PC-9 (cell line): ENCODE measurements at regions not wholly inside any gene's neighbourhood (a gene's known extent, or its start where the extent isn't known, plus 50 kb on each side); places are given as distances from the start of the nearest gene placed in this dataset.

ENCODE experiments used
- BruUV-seq: library from RNA; stranded (reverse); fragments of 400-500 nt; replicated peaks from 2 replicates; lab custom pipeline; 2021; lab: Mats Ljungman, UMichigan
- CTCF ChIA-PET: fragments of 300-600 bp; sonication (Branson Sonifier 250); formaldehyde crosslinking; loops from one replicate; lab custom pipeline; 2022; ENCODE audit warnings: antibody characterized with exemption; lab: Charles Lee
- POLR2A ChIA-PET: fragments of 300-600 bp; sonication (Branson Sonifier 250); formaldehyde crosslinking; loops from one replicate; lab custom pipeline; 2022; ENCODE audit warnings: antibody characterized with exemption; ENCODE audit not compliant: unreplicated experiment; lab: Charles Lee
- DNase-seq, 2 experiments: peaks; one replicate each; pipeline versions ENCODE4 v3.0.0 to v3.0.0-alpha.2; 2015 to 2022; ENCODE audit warnings: mixed read lengths in 1 of 2
- H2AFZ ChIP-seq: fragments of 200-600 bp; sonication (generic); 2 replicates; pipeline ENCODE4 v1.8.1; 2017; ENCODE audit warnings: antibody characterized with exemption
- H3F3A ChIP-seq: fragments of 200-600 bp; sonication (generic); 2 replicates; pipeline ENCODE4 v1.8.1; 2017; ENCODE audit warnings: antibody characterized with exemption, mild to moderate bottlenecking, low read depth; ENCODE audit not compliant: insufficient read depth
- H3K27ac ChIP-seq: fragments of 200-600 bp; sonication (generic); 2 replicates; pipeline ENCODE4 v1.6.1; 2016; ENCODE audit warnings: mixed run types
- H3K27me3 ChIP-seq: fragments of 200-600 bp; sonication (generic); 2 replicates; pipeline ENCODE4 v1.6.1; 2016; ENCODE audit warnings: low read depth, mixed run types; ENCODE audit not compliant: insufficient read depth
- H3K36me3 ChIP-seq: fragments of 200-600 bp; sonication (generic); 2 replicates; pipeline ENCODE4 v1.6.1; 2016; ENCODE audit warnings: low read depth, mixed run types
- H3K4me1 ChIP-seq: fragments of 200-600 bp; sonication (generic); replicated peaks from 2 replicates; pipeline ENCODE4 v1.6.1; 2016; ENCODE audit warnings: mixed run types; ENCODE audit not compliant: insufficient read depth
- H3K4me2 ChIP-seq: fragments of 200-600 bp; sonication (generic); 2 replicates; pipeline ENCODE4 v1.6.1; 2017; ENCODE audit warnings: mixed run types
- H3K4me3 ChIP-seq: fragments of 200-600 bp; sonication (generic); 2 replicates; pipeline ENCODE4 v1.6.1; 2016; ENCODE audit warnings: mixed run types
- H3K79me2 ChIP-seq: fragments of 200-600 bp; sonication (generic); 2 replicates; pipeline ENCODE4 v1.6.1; 2017; ENCODE audit warnings: low read depth, mixed run types
- H3K9me2 ChIP-seq: fragments of 200-600 bp; sonication (generic); 2 replicates; pipeline ENCODE4 v1.8.1; 2017; ENCODE audit warnings: mild to moderate bottlenecking; ENCODE audit not compliant: insufficient read depth
- H3K9me3 ChIP-seq: fragments of 200-600 bp; sonication (generic); 2 replicates; pipeline ENCODE4 v1.8.1; 2016; ENCODE audit warnings: low read depth; ENCODE audit not compliant: insufficient read depth
- H4K20me1 ChIP-seq: fragments of 200-600 bp; sonication (generic); 2 replicates; pipeline ENCODE4 v1.8.1; 2017; ENCODE audit not compliant: insufficient read depth
- EZH2 ChIP-seq: fragments of 200-600 bp; sonication (generic); IDR thresholded peaks from 2 replicates; pipeline ENCODE4 v1.8.0; 2017; ENCODE audit warnings: antibody characterized with exemption, low read depth
- intact Hi-C: fragments of 100-400 bp; cut with micrococcal nuclease; formaldehyde crosslinking; loops from one replicate; pipeline ENCODE4 v1.10.0; 2022; ENCODE audit not compliant: unreplicated experiment
- TF ChIP-seq, protein P1 (sequence below): fragments of 200-600 bp; sonication (generic); conservative IDR thresholded peaks from 2 replicates; pipeline ENCODE4 v1.6.1; 2017; ENCODE audit warnings: mixed run types, antibody characterized with exemption, mild to moderate bottlenecking, moderate library complexity

GRCh38 chr12:86484473-86484872 lies 228.3 kb upstream of the MGAT4C start:
- BruUV-seq = no TSS peak
- Histone ChIP-seq H3K27ac (no peak overlapping the region), H3K4me2 (no peak overlapping the region), H3K36me3 (no peaks in the 10 kb centered on the region), H2AFZ (no peak overlapping the region), H3K79me2 (no peaks in the 10 kb centered on the region), H3K9me2 (no peaks in the 10 kb centered on the region), H3K27me3 (no peaks in the 10 kb centered on the region), H3F3A (no peaks in the 10 kb centered on the region), H3K4me3 (no peak overlapping the region), H3K9me3 (no peaks in the 10 kb centered on the region), H3K4me1 (no peaks in the 10 kb centered on the region), H4K20me1 (no peaks in the 10 kb centered on the region)
- ChIA-PET CTCF (no interaction called here), POLR2A (no interaction called here)
- DNase-seq = no peak
- TF ChIP-seq, protein P1, sequence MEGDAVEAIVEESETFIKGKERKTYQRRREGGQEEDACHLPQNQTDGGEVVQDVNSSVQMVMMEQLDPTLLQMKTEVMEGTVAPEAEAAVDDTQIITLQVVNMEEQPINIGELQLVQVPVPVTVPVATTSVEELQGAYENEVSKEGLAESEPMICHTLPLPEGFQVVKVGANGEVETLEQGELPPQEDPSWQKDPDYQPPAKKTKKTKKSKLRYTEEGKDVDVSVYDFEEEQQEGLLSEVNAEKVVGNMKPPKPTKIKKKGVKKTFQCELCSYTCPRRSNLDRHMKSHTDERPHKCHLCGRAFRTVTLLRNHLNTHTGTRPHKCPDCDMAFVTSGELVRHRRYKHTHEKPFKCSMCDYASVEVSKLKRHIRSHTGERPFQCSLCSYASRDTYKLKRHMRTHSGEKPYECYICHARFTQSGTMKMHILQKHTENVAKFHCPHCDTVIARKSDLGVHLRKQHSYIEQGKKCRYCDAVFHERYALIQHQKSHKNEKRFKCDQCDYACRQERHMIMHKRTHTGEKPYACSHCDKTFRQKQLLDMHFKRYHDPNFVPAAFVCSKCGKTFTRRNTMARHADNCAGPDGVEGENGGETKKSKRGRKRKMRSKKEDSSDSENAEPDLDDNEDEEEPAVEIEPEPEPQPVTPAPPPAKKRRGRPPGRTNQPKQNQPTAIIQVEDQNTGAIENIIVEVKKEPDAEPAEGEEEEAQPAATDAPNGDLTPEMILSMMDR = no peak
- TF ChIP-seq EZH2 = no peak
- intact Hi-C loops = no loop called here

GRCh38 chr12:86473231-86473630 lies 217.0 kb upstream of the MGAT4C start:
- no peaks in the 10 kb centered on the region for H3K4me1 ChIP-seq
- no peak overlapping the region for H3K4me2 ChIP-seq
- 0 out of 2 replicates have a peak, but pooled peaks cover 3% of the 10 kb centered on the region for H3K9me3 ChIP-seq
- H2AFZ ChIP-seq = 0 out of 2 replicates have a peak overlapping the region, but pooled peaks have one; percentile 16
- no peaks in the 10 kb centered on the region for H4K20me1 ChIP-seq
- no peak overlapping the region for H3K27ac ChIP-seq
- DNase-seq = no peak
- H3K9me2 ChIP-seq = no peaks in the 10 kb centered on the region
- TF ChIP-seq EZH2 = no peak
- TF ChIP-seq, protein P1 = no peak
- intact Hi-C loops = no loop called here
- POLR2A ChIA-PET = no interaction called here
- no peaks in the 10 kb centered on the region for H3K36me3 ChIP-seq
- no peaks in the 10 kb centered on the region for H3K27me3 ChIP-seq
- CTCF ChIA-PET = no interaction called here
- no peaks in the 10 kb centered on the region for H3K79me2 ChIP-seq
- no peak overlapping the region for H3K4me3 ChIP-seq
- H3F3A ChIP-seq = no peaks in the 10 kb centered on the region
- BruUV-seq = no TSS peak

DNA sequence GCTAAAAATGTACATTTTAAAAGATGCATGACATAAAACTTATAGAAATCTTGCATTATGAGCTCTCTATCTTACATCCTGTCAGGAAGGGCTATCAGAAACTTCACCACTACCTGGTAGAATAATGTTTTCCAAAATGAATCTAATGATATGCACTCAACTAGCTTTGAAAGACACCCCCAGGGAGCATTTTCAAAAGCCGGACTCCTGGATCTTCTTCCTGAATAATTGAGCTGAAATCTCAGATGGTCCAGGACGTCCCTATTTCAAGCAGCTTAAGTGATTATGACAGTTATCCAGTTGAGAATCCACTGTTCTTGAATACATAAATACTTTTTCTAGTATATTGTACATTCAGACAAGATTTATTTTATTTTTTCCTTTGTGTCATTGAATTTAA lies 200.6 kb upstream of the MGAT4C start:
- H3K9me3 ChIP-seq = no peaks in the 10 kb centered on the region

More for the DNA sequence above, 200.6 kb upstream of the MGAT4C start:
- Histone ChIP-seq H3K4me2 (no peak overlapping the region), H3K36me3 (no peaks in the 10 kb centered on the region), H3F3A (no peaks in the 10 kb centered on the region), H2AFZ (no peak overlapping the region), H3K4me3 (no peak overlapping the region), H3K27me3 (no peaks in the 10 kb centered on the region), H3K9me2 (no peaks in the 10 kb centered on the region; the same call in 1 of the 2 replicates), H3K27ac (no peak overlapping the region), H4K20me1 (no peaks in the 10 kb centered on the region), H3K4me1 (no peaks in the 10 kb centered on the region), H3K79me2 (no peaks in the 10 kb centered on the region)
- CTCF ChIA-PET = no interaction called here
- DNase-seq = no peak
- BruUV-seq = no TSS peak
- TF ChIP-seq, protein P1 = no peak
- no peak for TF ChIP-seq EZH2
- POLR2A ChIA-PET = no interaction called here
- intact Hi-C loops = no loop called here
